ENCODE measurements at regions not wholly inside any gene's neighbourhood (a gene's known extent, or its start where the extent isn't known, plus 50 kb on each side); places are given as distances from the start of the nearest gene placed in this dataset.

DNA sequence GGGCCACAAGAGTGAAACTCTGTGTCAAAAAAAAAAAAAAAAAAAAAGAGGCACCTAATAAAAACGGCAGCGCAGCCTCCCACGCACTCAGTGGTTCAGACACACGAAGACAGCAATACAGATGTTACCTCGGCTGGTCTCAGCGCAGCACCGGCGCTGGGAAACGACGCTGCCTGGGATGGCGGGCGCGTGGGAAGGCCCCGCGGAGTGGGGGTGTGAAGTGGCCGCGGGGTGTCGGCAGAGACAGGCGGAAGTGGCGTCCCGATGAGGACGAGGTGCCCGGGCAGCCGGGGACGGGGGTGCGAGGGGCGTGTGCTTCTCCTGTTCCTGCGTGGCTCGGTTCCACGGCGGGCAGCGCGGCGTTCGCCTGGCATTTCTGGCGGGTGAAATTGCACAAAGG is 179.4 kb downstream of the BANP start:
- ChIA-PET CTCF (ENCODE audit: unreplicated experiment) (no interaction called here), POLR2A (no interaction called here)
- BruUV-seq (replicated peaks), result no TSS peak
- no peaks in the 10 kb centered on the region for H4K20me1 ChIP-seq (ENCODE audit: insufficient read depth, low read length)
- H3K4me2 ChIP-seq (ENCODE audit: low read length), result no peak overlapping the region
- H3K4me1 ChIP-seq (ENCODE audit: insufficient read depth, low read length, poor library complexity, severe bottlenecking), result no peaks in the 10 kb centered on the region
- H3K9me3 ChIP-seq (ENCODE audit: low read length), result no peaks in the 10 kb centered on the region
- intact Hi-C loops (cut with micrococcal nuclease; ENCODE audit: unreplicated experiment), result no loop called here
- no peaks in the 10 kb centered on the region for H3K9me2 ChIP-seq (ENCODE audit: insufficient read depth, low read length)
- H3K79me2 ChIP-seq (ENCODE audit: insufficient read depth, low read depth, low read length), result no peaks in the 10 kb centered on the region
- DNase-seq (ENCODE audit: low spot score), result no peak
- H3K36me3 ChIP-seq (ENCODE audit: insufficient read depth, low read length), result no peaks in the 10 kb centered on the region
- no peak overlapping the region for H3K27ac ChIP-seq (ENCODE audit: low read depth, low read length, poor library complexity, severe bottlenecking)
- no peak for TF ChIP-seq EZH2phosphoT487 (IDR thresholded peaks at IDR 0.05; ENCODE audit: borderline replicate concordance, low read depth, low read length)
- TF ChIP-seq, protein P1, sequence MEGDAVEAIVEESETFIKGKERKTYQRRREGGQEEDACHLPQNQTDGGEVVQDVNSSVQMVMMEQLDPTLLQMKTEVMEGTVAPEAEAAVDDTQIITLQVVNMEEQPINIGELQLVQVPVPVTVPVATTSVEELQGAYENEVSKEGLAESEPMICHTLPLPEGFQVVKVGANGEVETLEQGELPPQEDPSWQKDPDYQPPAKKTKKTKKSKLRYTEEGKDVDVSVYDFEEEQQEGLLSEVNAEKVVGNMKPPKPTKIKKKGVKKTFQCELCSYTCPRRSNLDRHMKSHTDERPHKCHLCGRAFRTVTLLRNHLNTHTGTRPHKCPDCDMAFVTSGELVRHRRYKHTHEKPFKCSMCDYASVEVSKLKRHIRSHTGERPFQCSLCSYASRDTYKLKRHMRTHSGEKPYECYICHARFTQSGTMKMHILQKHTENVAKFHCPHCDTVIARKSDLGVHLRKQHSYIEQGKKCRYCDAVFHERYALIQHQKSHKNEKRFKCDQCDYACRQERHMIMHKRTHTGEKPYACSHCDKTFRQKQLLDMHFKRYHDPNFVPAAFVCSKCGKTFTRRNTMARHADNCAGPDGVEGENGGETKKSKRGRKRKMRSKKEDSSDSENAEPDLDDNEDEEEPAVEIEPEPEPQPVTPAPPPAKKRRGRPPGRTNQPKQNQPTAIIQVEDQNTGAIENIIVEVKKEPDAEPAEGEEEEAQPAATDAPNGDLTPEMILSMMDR (conservative IDR thresholded peaks at IDR 0.05; ENCODE audit: low read length), result no peak
- no peak overlapping the region for H2AFZ ChIP-seq (ENCODE audit: low read length)
- no peak overlapping the region for H3K4me3 ChIP-seq (ENCODE audit: low read depth, low read length, poor library complexity, severe bottlenecking)

DNA sequence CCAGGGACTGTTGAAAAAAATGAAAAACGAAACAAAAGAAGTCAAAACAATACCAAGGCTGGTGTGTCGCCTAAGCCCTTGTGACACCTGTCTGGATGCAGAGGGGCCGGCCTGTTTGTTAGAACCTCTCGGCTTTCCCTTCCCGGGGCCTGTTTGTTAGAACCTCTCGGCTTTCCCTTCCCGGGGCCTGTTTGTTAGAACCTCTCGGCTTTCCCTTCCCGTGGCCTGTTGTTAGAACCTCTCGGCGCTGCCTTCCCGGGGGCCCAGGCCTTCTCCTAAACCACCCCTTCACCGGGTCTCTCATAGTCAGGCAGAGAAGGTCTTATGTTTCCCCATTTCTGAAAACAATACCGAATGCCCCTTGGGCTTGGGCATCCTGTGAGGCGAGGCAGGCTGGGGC is 180.0 kb downstream of the BANP start:
- Histone ChIP-seq H3K4me1 (ENCODE audit: insufficient read depth, low read length, poor library complexity, severe bottlenecking) (no peaks in the 10 kb centered on the region), H3K9me2 (ENCODE audit: insufficient read depth, low read length) (no peaks in the 10 kb centered on the region), H2AFZ (ENCODE audit: low read length) (no peak overlapping the region), H3K9me3 (ENCODE audit: low read length) (no peaks in the 10 kb centered on the region), H4K20me1 (ENCODE audit: insufficient read depth, low read length) (no peaks in the 10 kb centered on the region), H3K4me3 (ENCODE audit: low read depth, low read length, poor library complexity, severe bottlenecking) (no peak overlapping the region), H3K36me3 (ENCODE audit: insufficient read depth, low read length) (no peaks in the 10 kb centered on the region), H3K4me2 (ENCODE audit: low read length) (no peak overlapping the region), H3K27ac (ENCODE audit: low read depth, low read length, poor library complexity, severe bottlenecking) (no peak overlapping the region), H3K79me2 (ENCODE audit: insufficient read depth, low read depth, low read length) (no peaks in the 10 kb centered on the region)
- POLR2A ChIA-PET, result no interaction called here
- DNase-seq (ENCODE audit: low spot score), result no peak
- TF ChIP-seq EZH2phosphoT487 (IDR thresholded peaks at IDR 0.05; ENCODE audit: borderline replicate concordance, low read depth, low read length), result no peak
- BruUV-seq (replicated peaks), result no TSS peak
- intact Hi-C loops (cut with micrococcal nuclease; ENCODE audit: unreplicated experiment), result no loop called here
- CTCF ChIA-PET (ENCODE audit: unreplicated experiment), result no interaction called here

DNA sequence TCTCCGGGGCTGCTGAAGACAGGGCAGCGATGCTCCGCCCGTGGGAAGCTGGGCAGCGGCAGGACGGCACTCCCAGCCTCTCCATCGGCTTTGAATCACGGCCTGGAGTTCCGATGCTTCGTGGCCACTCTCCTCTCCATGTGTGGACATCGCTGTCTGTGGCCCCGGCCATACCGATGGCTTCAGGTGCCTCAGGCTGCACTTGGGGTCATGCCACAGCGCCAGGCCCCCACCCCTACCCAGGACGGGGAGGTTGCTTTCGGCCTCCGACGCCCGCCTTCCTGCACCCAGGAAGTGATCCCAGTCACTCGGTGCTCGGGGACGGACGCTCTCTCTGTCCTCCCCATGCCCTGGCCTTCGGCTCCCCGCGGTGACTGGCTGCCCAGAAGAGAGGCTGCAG is 180.7 kb downstream of the BANP start:
- ChIA-PET POLR2A (no interaction called here), CTCF (ENCODE audit: unreplicated experiment) (no interaction called here)
- H3K9me3 ChIP-seq (ENCODE audit: low read length), result no peaks in the 10 kb centered on the region
- no peaks in the 10 kb centered on the region for H3K36me3 ChIP-seq (ENCODE audit: insufficient read depth, low read length)
- H3K4me1 ChIP-seq (ENCODE audit: insufficient read depth, low read length, poor library complexity, severe bottlenecking), result no peaks in the 10 kb centered on the region
- DNase-seq (ENCODE audit: low spot score), result no peak
- no peak overlapping the region for H3K4me3 ChIP-seq (ENCODE audit: low read depth, low read length, poor library complexity, severe bottlenecking)
- no peak overlapping the region for H3K27ac ChIP-seq (ENCODE audit: low read depth, low read length, poor library complexity, severe bottlenecking)
- no peaks in the 10 kb centered on the region for H3K79me2 ChIP-seq (ENCODE audit: insufficient read depth, low read depth, low read length)
- TF ChIP-seq, protein P1 (conservative IDR thresholded peaks at IDR 0.05; ENCODE audit: low read length), result no peak
- TF ChIP-seq EZH2phosphoT487 (IDR thresholded peaks at IDR 0.05; ENCODE audit: borderline replicate concordance, low read depth, low read length), result no peak
- H4K20me1 ChIP-seq (ENCODE audit: insufficient read depth, low read length), result no peaks in the 10 kb centered on the region
- H3K9me2 ChIP-seq (ENCODE audit: insufficient read depth, low read length), result no peaks in the 10 kb centered on the region
- BruUV-seq (replicated peaks), result no TSS peak
- intact Hi-C loops (cut with micrococcal nuclease; ENCODE audit: unreplicated experiment), result no loop called here
- H2AFZ ChIP-seq (ENCODE audit: low read length), result no peak overlapping the region
- H3K4me2 ChIP-seq (ENCODE audit: low read length), result no peak overlapping the region

Measured in OCI-LY7 (cell line).